Endothelial cell of umbilical vein (primary cell): ENCODE measurements at regions not wholly inside any gene's neighbourhood (a gene's known extent, or its start where the extent isn't known, plus 50 kb on each side); places are given as distances from the start of the nearest gene placed in this dataset.

Experiments used
- BruUV-seq: library from RNA; stranded (reverse); fragments of 400-500 nt; replicated peaks from 2 replicates; lab custom pipeline; 2021; lab: Mats Ljungman, UMichigan
- CTCF ChIA-PET: fragments of 300-600, 350-600 bp; sonication (Branson Sonifier 250); formaldehyde crosslinking; loops from one replicate; lab custom pipeline; 2021; ENCODE audit warnings: antibody characterized with exemption, inconsistent platforms; lab: Charles Lee
- POLR2A ChIA-PET: fragments of 300-600, 350-600 bp; sonication (Branson Sonifier 250); formaldehyde crosslinking; loops from one replicate; lab custom pipeline; 2021; ENCODE audit warnings: antibody characterized with exemption, inconsistent platforms; lab: Charles Lee
- DNase-seq: peaks from one replicate; pipeline ENCODE4 v3.0.0-alpha.2; 2011; ENCODE audit warnings: low read depth, low spot score
- FAIRE-seq: peaks from 2 replicates; lab custom pipeline; 2011; peaks lifted over from hg19 to GRCh38; lab: Jason Lieb, UNC
- H2AFZ ChIP-seq: 2 replicates; pipeline ENCODE4 v1.6.0; 2012; ENCODE audit warnings: low read depth, low read length, control low read depth, inconsistent platforms
- H3K27ac ChIP-seq: 2 replicates; pipeline ENCODE4 v1.5.1; 2011; ENCODE audit warnings: low read depth, mild to moderate bottlenecking, control low read depth, low read length, moderate library complexity; ENCODE audit not compliant: insufficient read depth
- H3K27me3 ChIP-seq, 2 experiments: 2 replicates each; pipeline versions ENCODE4 v1.6.0 to v1.6.1; 2011; ENCODE audit warnings: low read length in 2 of 2, mixed read lengths in 1 of 2; ENCODE audit not compliant: control insufficient read depth in 2 of 2, insufficient read depth in 2 of 2
- H3K36me3 ChIP-seq, 2 experiments: 2 replicates in 1 of 2; 3 replicates in 1 of 2; pipeline ENCODE4 v1.5.1; 2011; ENCODE audit warnings: low read length in 2 of 2, mild to moderate bottlenecking in 1 of 2, moderate library complexity in 1 of 2; ENCODE audit not compliant: control insufficient read depth in 2 of 2, insufficient read depth in 2 of 2; ENCODE audit errors: extremely low read depth in 1 of 2
- H3K4me1 ChIP-seq: 3 replicates; pipeline ENCODE4 v1.5.1; 2011; ENCODE audit warnings: mild to moderate bottlenecking, low read length; ENCODE audit not compliant: control insufficient read depth, insufficient read depth; ENCODE audit errors: extremely low read depth
- H3K4me2 ChIP-seq: 2 replicates; pipeline ENCODE4 v1.6.1; 2011; ENCODE audit warnings: low read length, control low read depth, mixed read lengths; ENCODE audit not compliant: insufficient read depth
- H3K4me3 ChIP-seq, 3 experiments: fragments of 200-600 bp in 1 of 3; sonication (generic), shearing (Covaris generic) in 1 of 3; replicated peaks in 1 of 3; 2 replicates each; pipeline ENCODE4 v1.5.1; 2011 to 2016; ENCODE audit warnings: control low read depth in 3 of 3, low read length in 3 of 3, mild to moderate bottlenecking in 2 of 3, inconsistent platforms in 1 of 3, low read depth in 1 of 3, moderate library complexity in 1 of 3; ENCODE audit not compliant: insufficient read depth in 1 of 3
- H3K79me2 ChIP-seq: 2 replicates; pipeline ENCODE4 v1.6.0; 2012; ENCODE audit warnings: low read length, inconsistent platforms; ENCODE audit not compliant: control insufficient read depth, insufficient read depth
- H3K9ac ChIP-seq: replicated peaks from 2 replicates; pipeline ENCODE3; 2011; ENCODE audit warnings: low read length, control low read depth; ENCODE audit not compliant: insufficient read depth; ENCODE audit errors: extremely low read depth
- H3K9me1 ChIP-seq: replicated peaks from 3 replicates; pipeline ENCODE4 v1.6.0; 2011; ENCODE audit warnings: mild to moderate bottlenecking, low read length; ENCODE audit not compliant: control insufficient read depth, insufficient read depth; ENCODE audit errors: extremely low read depth
- H3K9me3 ChIP-seq: replicated peaks from 2 replicates; pipeline ENCODE4 v1.5.1; 2012; ENCODE audit warnings: low read length, inconsistent platforms; ENCODE audit not compliant: control insufficient read depth, insufficient read depth
- H4K20me1 ChIP-seq: replicated peaks from 2 replicates; pipeline ENCODE3; 2011; ENCODE audit warnings: mild to moderate bottlenecking, low read length; ENCODE audit not compliant: control insufficient read depth, insufficient read depth; ENCODE audit errors: extremely low read depth
- CTCF ChIP-seq, 2 donors: IDR thresholded peaks; 1 replicate in 1 of 2; 2 replicates in 1 of 2; pipeline ENCODE4 v1.5.1; 2011; ENCODE audit warnings: low read length in 2 of 2, mild to moderate bottlenecking in 2 of 2, moderate library complexity in 2 of 2, control low read depth in 1 of 2, inconsistent platforms in 1 of 2, low read depth in 1 of 2; ENCODE audit not compliant: insufficient read depth in 1 of 2; ENCODE audit errors: extremely low read depth in 1 of 2
- EZH2 ChIP-seq: IDR thresholded peaks from 2 replicates; pipeline ENCODE4 v1.6.1; 2012; ENCODE audit warnings: borderline replicate concordance, low read depth, mild to moderate bottlenecking, moderate library complexity, low read length, inconsistent platforms; ENCODE audit not compliant: severe bottlenecking
- FOS ChIP-seq: IDR thresholded peaks from 2 replicates; pipeline ENCODE4 v1.6.1; 2011; ENCODE audit warnings: mild to moderate bottlenecking, low read length, moderate library complexity, borderline replicate concordance; ENCODE audit not compliant: insufficient read depth
- GATA2 ChIP-seq: IDR thresholded peaks from 2 replicates; pipeline ENCODE4 v1.7.0; 2011; ENCODE audit warnings: low read depth, mild to moderate bottlenecking, moderate library complexity, mixed read lengths, low read length; ENCODE audit not compliant: insufficient read length, insufficient read depth
- JUN ChIP-seq: IDR thresholded peaks from 2 replicates; pipeline ENCODE4 v1.6.1; 2011; ENCODE audit warnings: borderline replicate concordance, low read depth; ENCODE audit not compliant: insufficient read length, insufficient read depth
- MYC ChIP-seq: IDR thresholded peaks from one replicate; pipeline ENCODE4 v1.6.1; 2011; ENCODE audit warnings: mild to moderate bottlenecking, low read depth, low read length
- POLR2A ChIP-seq: IDR thresholded peaks from 2 replicates; pipeline ENCODE4 v1.6.1; 2012; ENCODE audit warnings: low read depth, mild to moderate bottlenecking, control low read depth, low read length
- POLR2AphosphoS5 ChIP-seq: IDR thresholded peaks from 2 replicates; pipeline ENCODE4 v1.6.1; 2012; ENCODE audit warnings: low read depth, mild to moderate bottlenecking, control low read depth, low read length, moderate library complexity; ENCODE audit not compliant: insufficient read depth
- dilution Hi-C: fragments of 300-500 bp; cut with MboI; formaldehyde crosslinking; loops from one replicate; pipeline ENCODE4 v1.15.0; 2019; ENCODE audit warnings: low sequenced_read_pairs; ENCODE audit not compliant: extremely low pct_ligation_motif_present
- intact Hi-C: fragments of 100-400 bp; cut with micrococcal nuclease; formaldehyde crosslinking; loops from one replicate; pipeline ENCODE4 v1.10.0; 2022
- TF ChIP-seq, protein P1 (sequence below): IDR thresholded peaks from 2 replicates; pipeline ENCODE4 v1.6.1; 2011; ENCODE audit not compliant: insufficient read depth, insufficient read length

DNA sequence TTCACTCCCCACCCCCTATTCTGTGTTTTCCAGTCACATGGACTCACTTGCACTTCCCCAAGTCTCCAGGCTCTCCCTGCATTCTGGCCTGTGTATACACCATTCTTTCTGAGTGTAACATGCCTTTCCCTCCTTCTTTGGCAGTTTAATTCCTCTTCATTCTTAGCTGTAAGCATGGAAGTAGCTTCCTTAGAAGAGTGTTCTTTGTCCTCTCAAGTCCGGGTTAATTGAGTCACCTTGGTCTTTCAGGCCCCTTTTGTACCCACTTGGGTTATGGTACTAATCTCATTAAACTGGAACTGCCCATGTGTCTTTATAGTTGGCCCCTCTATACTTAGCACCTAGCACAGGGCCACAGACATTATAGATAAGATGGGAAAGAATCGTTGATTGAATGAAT lies 525.3 kb upstream of the ADGRL4 start:
- ChIA-PET POLR2A (no interaction called here), CTCF (no interaction called here)
- intact Hi-C loops, result no loop called here
- no peaks in the 10 kb centered on the region for H3K79me2 ChIP-seq
- no peaks in the 10 kb centered on the region for H3K27me3 ChIP-seq
- no peaks in the 10 kb centered on the region for H3K4me1 ChIP-seq
- no peak overlapping the region for H3K4me2 ChIP-seq
- BruUV-seq, result no TSS peak
- dilution Hi-C loops, result no loop called here
- no peak overlapping the region for H3K9ac ChIP-seq
- H4K20me1 ChIP-seq, result no peaks in the 10 kb centered on the region
- no peaks in the 10 kb centered on the region for H3K9me1 ChIP-seq
- no peaks in the 10 kb centered on the region for H3K36me3 ChIP-seq
- no peak overlapping the region for H3K4me3 ChIP-seq
- no peak overlapping the region for H2AFZ ChIP-seq
- TF ChIP-seq CTCF (IDR thresholded peaks at IDR 0.05; ENCODE audit: extremely low read depth in 1 of 2, insufficient read depth in 1 of 2, low read depth in 1 of 2, low read length in 2 of 2), result no peak
- TF ChIP-seq POLR2A, result no peak
- no peak for TF ChIP-seq GATA2
- no peak for TF ChIP-seq FOS
- no peak for TF ChIP-seq EZH2
- TF ChIP-seq, protein P1, sequence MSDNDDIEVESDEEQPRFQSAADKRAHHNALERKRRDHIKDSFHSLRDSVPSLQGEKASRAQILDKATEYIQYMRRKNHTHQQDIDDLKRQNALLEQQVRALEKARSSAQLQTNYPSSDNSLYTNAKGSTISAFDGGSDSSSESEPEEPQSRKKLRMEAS, result no peak
- TF ChIP-seq POLR2AphosphoS5, result no peak
- TF ChIP-seq JUN, result no peak
- no peak for TF ChIP-seq MYC
- no peak overlapping the region for H3K27ac ChIP-seq
- DNase-seq (no peak), FAIRE-seq (no peak)
- H3K9me3 ChIP-seq, result no peaks in the 10 kb centered on the region
